ENCODE measurements at regions not wholly inside any gene's neighbourhood (a gene's known extent, or its start where the extent isn't known, plus 50 kb on each side); places are given as distances from the start of the nearest gene placed in this dataset.
A peak's percentile ranks its signal among the peaks of the same experiment; 100 is the strongest.

GRCh38 chr21:15526798-15527197 lies 203.0 kb upstream of the USP25 start:
- no peak for DNase-seq (ENCODE audit: low read depth)

- DNase-seq (ENCODE audit: low read depth), result no peak
These were observed 201.4 kb upstream of the USP25 start for GRCh38 chr21:15528346-15528745.

GRCh38 chr21:15531986-15532385 lies 197.8 kb upstream of the USP25 start:
- no peak for DNase-seq (ENCODE audit: low read depth)

GRCh38 chr21:15533618-15534017 lies 196.2 kb upstream of the USP25 start:
- no peak for DNase-seq (ENCODE audit: low read depth)

GRCh38 chr21:15534450-15534886 lies 195.3 kb upstream of the USP25 start:
- no peak for DNase-seq (ENCODE audit: low read depth)

GRCh38 chr21:15539376-15539775 lies 190.4 kb upstream of the USP25 start:
- DNase-seq (ENCODE audit: low read depth), result no peak

GRCh38 chr21:15543473-15543872 lies 186.3 kb upstream of the USP25 start:
- no peak for DNase-seq (ENCODE audit: low read depth)

GRCh38 chr21:15549671-15550070 lies 180.1 kb upstream of the USP25 start:
- DNase-seq (ENCODE audit: low read depth), result no peak

GRCh38 chr21:15552914-15553494 lies 176.8 kb upstream of the USP25 start:
- DNase-seq (ENCODE audit: low read depth), result no peak

GRCh38 chr21:15557925-15558324 lies 171.9 kb upstream of the USP25 start:
- no peak for DNase-seq (ENCODE audit: low read depth)

GRCh38 chr21:15558884-15559283 lies 170.9 kb upstream of the USP25 start:
- no peak for DNase-seq (ENCODE audit: low read depth)

- DNase-seq (ENCODE audit: low read depth), result no peak
These were observed 170.1 kb upstream of the USP25 start for GRCh38 chr21:15559660-15560059.

GRCh38 chr21:15560383-15561056 lies 169.3 kb upstream of the USP25 start:
- DNase-seq (ENCODE audit: low read depth), result no peak

- DNase-seq (ENCODE audit: low read depth), result no peak
These were observed 167.0 kb upstream of the USP25 start for GRCh38 chr21:15562748-15563147.

GRCh38 chr21:15564907-15565306 lies 164.9 kb upstream of the USP25 start:
- no peak for DNase-seq (ENCODE audit: low read depth)

- no peak for DNase-seq (ENCODE audit: low read depth)
These were observed 163.1 kb upstream of the USP25 start for GRCh38 chr21:15566703-15567102.

- no peak for DNase-seq (ENCODE audit: low read depth)
These were observed 162.6 kb upstream of the USP25 start for GRCh38 chr21:15567191-15567590.

- no peak for DNase-seq (ENCODE audit: low read depth)
These were observed 161.3 kb upstream of the USP25 start for GRCh38 chr21:15568516-15568915.

GRCh38 chr21:15586752-15587427 lies 142.9 kb upstream of the USP25 start:
- DNase-seq (ENCODE audit: low read depth), result no peak

GRCh38 chr21:15592271-15592860 lies 137.4 kb upstream of the USP25 start:
- peak; percentile 32 for DNase-seq (ENCODE audit: low read depth)

- no peak for DNase-seq (ENCODE audit: low read depth)
These were observed 136.8 kb upstream of the USP25 start for GRCh38 chr21:15592957-15593356.

- DNase-seq (ENCODE audit: low read depth), result no peak
These were observed 128.4 kb upstream of the USP25 start for GRCh38 chr21:15601390-15601789.

GRCh38 chr21:15604413-15604812 lies 125.4 kb upstream of the USP25 start:
- DNase-seq (ENCODE audit: low read depth), result no peak
